ENCODE measurements at regions not wholly inside any gene's neighbourhood (a gene's known extent, or its start where the extent isn't known, plus 50 kb on each side); places are given as distances from the start of the nearest gene placed in this dataset.

GRCh38 chr2:16198166-16198912, 258.0 kb downstream of the MYCN start:
- WGBS, 2 donors, result 92 to 94% methylated on average over 9 of the region's 9 CpGs
- no peaks in the 10 kb centered on the region for H3K27me3 ChIP-seq
- H3K9me3 ChIP-seq, result no peaks in the 10 kb centered on the region
- no peak overlapping the region for H3K27ac ChIP-seq
- no peaks in the 10 kb centered on the region for H3K4me1 ChIP-seq
- TF ChIP-seq POLR2AphosphoS5 (IDR thresholded peaks at IDR 0.05), result no peak
- no peak overlapping the region for H3K4me3 ChIP-seq
- no peak for DNase-seq
- no peaks in the 10 kb centered on the region for H3K36me3 ChIP-seq
- intact Hi-C loops (cut with DNase I), result no loop called here

GRCh38 chr2:16197504-16198147, 257.3 kb downstream of the MYCN start:
- intact Hi-C loops (cut with DNase I), result no loop called here

GRCh38 chr2:16196687-16197503, 256.5 kb downstream of the MYCN start:
- Histone ChIP-seq H3K4me3 (no peak overlapping the region), H3K27me3 (no peaks in the 10 kb centered on the region), H3K27ac (no peak overlapping the region), H3K36me3 (no peaks in the 10 kb centered on the region), H3K9me3 (no peaks in the 10 kb centered on the region), H3K4me1 (no peaks in the 10 kb centered on the region)
- WGBS, 2 donors, result 88 to 90% methylated on average over 15 of the region's 15 CpGs
- TF ChIP-seq EP300 (IDR thresholded peaks at IDR 0.05) (no peak), POLR2AphosphoS5 (IDR thresholded peaks at IDR 0.05) (no peak), POLR2A (IDR thresholded peaks at IDR 0.05) (no peak)
- TF ChIP-seq, protein P1, sequence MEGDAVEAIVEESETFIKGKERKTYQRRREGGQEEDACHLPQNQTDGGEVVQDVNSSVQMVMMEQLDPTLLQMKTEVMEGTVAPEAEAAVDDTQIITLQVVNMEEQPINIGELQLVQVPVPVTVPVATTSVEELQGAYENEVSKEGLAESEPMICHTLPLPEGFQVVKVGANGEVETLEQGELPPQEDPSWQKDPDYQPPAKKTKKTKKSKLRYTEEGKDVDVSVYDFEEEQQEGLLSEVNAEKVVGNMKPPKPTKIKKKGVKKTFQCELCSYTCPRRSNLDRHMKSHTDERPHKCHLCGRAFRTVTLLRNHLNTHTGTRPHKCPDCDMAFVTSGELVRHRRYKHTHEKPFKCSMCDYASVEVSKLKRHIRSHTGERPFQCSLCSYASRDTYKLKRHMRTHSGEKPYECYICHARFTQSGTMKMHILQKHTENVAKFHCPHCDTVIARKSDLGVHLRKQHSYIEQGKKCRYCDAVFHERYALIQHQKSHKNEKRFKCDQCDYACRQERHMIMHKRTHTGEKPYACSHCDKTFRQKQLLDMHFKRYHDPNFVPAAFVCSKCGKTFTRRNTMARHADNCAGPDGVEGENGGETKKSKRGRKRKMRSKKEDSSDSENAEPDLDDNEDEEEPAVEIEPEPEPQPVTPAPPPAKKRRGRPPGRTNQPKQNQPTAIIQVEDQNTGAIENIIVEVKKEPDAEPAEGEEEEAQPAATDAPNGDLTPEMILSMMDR (IDR thresholded peaks at IDR 0.05), result no peak
- DNase-seq, result no peak
- intact Hi-C loops (cut with DNase I), result no loop called here

More at GRCh38 chr2:16197504-16198147, 257.3 kb downstream of the MYCN start:
- 89 to 92% methylated on average over 8 of the region's 8 CpGs for WGBS, 2 donors
- Histone ChIP-seq H3K27ac (no peak overlapping the region), H3K4me1 (no peaks in the 10 kb centered on the region), H3K36me3 (no peaks in the 10 kb centered on the region), H3K27me3 (no peaks in the 10 kb centered on the region), H3K9me3 (no peaks in the 10 kb centered on the region), H3K4me3 (no peak overlapping the region)
- TF ChIP-seq EP300 (IDR thresholded peaks at IDR 0.05) (no peak), POLR2A (IDR thresholded peaks at IDR 0.05) (no peak), POLR2AphosphoS5 (IDR thresholded peaks at IDR 0.05) (no peak)
- TF ChIP-seq, protein P1 (IDR thresholded peaks at IDR 0.05), result no peak
- DNase-seq, result no peak

GRCh38 chr2:16195681-16196070, 255.3 kb downstream of the MYCN start:
- WGBS, 2 donors, result 89 to 97% methylated on average over 6 of the region's 6 CpGs
- no peak overlapping the region for H3K27ac ChIP-seq

More at GRCh38 chr2:16195681-16196070, 255.3 kb downstream of the MYCN start:
- H3K27me3 ChIP-seq, result no peaks in the 10 kb centered on the region
- H3K4me3 ChIP-seq, result no peak overlapping the region
- TF ChIP-seq POLR2A (IDR thresholded peaks at IDR 0.05), result no peak
- TF ChIP-seq EP300 (IDR thresholded peaks at IDR 0.05), result no peak
- TF ChIP-seq POLR2AphosphoS5 (IDR thresholded peaks at IDR 0.05), result no peak
- TF ChIP-seq, protein P1 (IDR thresholded peaks at IDR 0.05), result no peak
- no peaks in the 10 kb centered on the region for H3K4me1 ChIP-seq
- intact Hi-C loops (cut with DNase I), result no loop called here
- no peaks in the 10 kb centered on the region for H3K9me3 ChIP-seq
- DNase-seq, result no peak
- H3K36me3 ChIP-seq, result no peaks in the 10 kb centered on the region

Data from sigmoid colon (tissue), 6 donors.